T-cell (primary cell): ENCODE measurements at regions not wholly inside any gene's neighbourhood (a gene's known extent, or its start where the extent isn't known, plus 50 kb on each side); places are given as distances from the start of the nearest gene placed in this dataset.
A peak's percentile ranks its signal among the peaks of the same experiment; 100 is the strongest.

Experiments
- ATAC-seq, 4 experiments: fragments of 200-7000 bp in 3 of 4; fragments of 150-1000 bp in 1 of 4; cut with Tn5 transposase; replicated peaks in 1 of 4; 1 replicate in 3 of 4; 2 replicates in 1 of 4; pipeline ENCODE4 v1.10.0; 2021; ENCODE audit warnings: moderate library complexity in 3 of 4, mild to moderate bottlenecking in 2 of 4, moderate number of reproducible peaks in 1 of 4
- CTCF ChIA-PET, 2 donors: fragments of 300-600 bp; sonication (Branson Sonifier 250); formaldehyde crosslinking; loops; one replicate each; lab custom pipeline; 2022; ENCODE audit warnings: antibody characterized with exemption in 2 of 2; lab: Charles Lee
- POLR2A ChIA-PET, 2 donors: fragments of 300-600 bp; sonication (Branson Sonifier 250); formaldehyde crosslinking; loops; one replicate each; lab custom pipeline; 2022; ENCODE audit warnings: antibody characterized with exemption in 2 of 2; lab: Charles Lee
- DNase-seq, 35 experiments: peaks; one replicate each; pipeline versions ENCODE4 v3.0.0 to v3.0.0-alpha.2; 2013 to 2023
- H3K27ac ChIP-seq: one replicate; pipeline ENCODE4 v1.5.1; 2013; ENCODE audit warnings: low read length
- H3K27me3 ChIP-seq, 2 experiments: replicated peaks in 1 of 2; 1 replicate in 1 of 2; 2 replicates in 1 of 2; pipeline versions ENCODE4 v1.6.1 to v1.7.0; 2013; ENCODE audit warnings: low read length in 1 of 2, mixed read lengths in 1 of 2; ENCODE audit not compliant: control insufficient read depth in 2 of 2, insufficient read depth in 2 of 2; ENCODE audit errors: extremely low read depth in 1 of 2
- H3K36me3 ChIP-seq, 2 donors: 1 replicate in 1 of 2; 2 replicates in 1 of 2; pipeline versions ENCODE4 v1.6.1 to v1.7.0; 2013; ENCODE audit warnings: low read length in 1 of 2; ENCODE audit not compliant: control insufficient read depth in 2 of 2, insufficient read depth in 1 of 2; ENCODE audit errors: extremely low read depth in 1 of 2
- H3K4me1 ChIP-seq, 2 experiments: 1 replicate in 1 of 2; 2 replicates in 1 of 2; pipeline versions ENCODE4 v1.6.1 to v1.7.0; 2013; ENCODE audit warnings: low read length in 2 of 2, mixed read lengths in 1 of 2; ENCODE audit not compliant: insufficient read depth in 2 of 2, control insufficient read depth in 1 of 2; ENCODE audit errors: extremely low read depth in 1 of 2
- H3K4me3 ChIP-seq, 2 donors: 1 replicate in 1 of 2; 2 replicates in 1 of 2; pipeline versions ENCODE4 v1.5.1 to v1.7.0; 2013; ENCODE audit warnings: mild to moderate bottlenecking in 2 of 2, low read length in 1 of 2, moderate library complexity in 1 of 2; ENCODE audit not compliant: control insufficient read depth in 1 of 2; ENCODE audit errors: extremely low read depth in 1 of 2
- H3K9me3 ChIP-seq: 2 replicates; pipeline ENCODE4 v1.7.0; 2013
- H3K27ac Mint-ChIP-seq, 2 donors: one replicate each; pipeline ENCODE4 v1.8.0; 2020 to 2021; ENCODE audit warnings: mild to moderate bottlenecking in 2 of 2, mixed read lengths in 2 of 2
- H3K27me3 Mint-ChIP-seq, 2 donors: one replicate each; pipeline ENCODE4 v1.8.0; 2021 to 2022; ENCODE audit warnings: mixed read lengths in 2 of 2
- H3K36me3 Mint-ChIP-seq: one replicate; pipeline ENCODE4 v1.8.0; 2021; ENCODE audit warnings: mixed read lengths
- H3K4me1 Mint-ChIP-seq, 3 donors: one replicate each; pipeline ENCODE4 v1.8.0; 2020 to 2022; ENCODE audit warnings: mixed read lengths in 3 of 3, mild to moderate bottlenecking in 1 of 3
- H3K4me3 Mint-ChIP-seq, 3 donors: one replicate each; pipeline ENCODE4 v1.8.0; 2020 to 2022; ENCODE audit warnings: mild to moderate bottlenecking in 3 of 3, mixed read lengths in 3 of 3, moderate library complexity in 3 of 3
- H3K9me3 Mint-ChIP-seq, 3 donors: one replicate each; pipeline ENCODE4 v1.8.0; 2020 to 2022; ENCODE audit warnings: mixed read lengths in 3 of 3
- WGBS: methylation state at CpG from one replicate; pipeline ENCODE4 v1.1.5; 2013; ENCODE audit warnings: missing lambda C conversion rate; ENCODE audit not compliant: insufficient coverage; 5-methylcytosine and 5-hydroxymethylcytosine counted together

- no peak for ATAC-seq
- no peak for DNase-seq
- Mint-ChIP-seq H3K27ac (no peak overlapping the region), H3K4me1 (peaks cover 0 to 2% (median 0%) of the 10 kb centered on the region in 3 donors), H3K9me3 (no peaks in the 10 kb centered on the region), H3K4me3 (no peak overlapping the region), H3K36me3 (no peaks in the 10 kb centered on the region), H3K27me3 (no peaks in the 10 kb centered on the region)
- no peaks in the 10 kb centered on the region for H3K36me3 ChIP-seq
- whole genome bisulfite sequencing, result 73% methylated on average over 4 of the region's 6 CpGs
- H3K4me3 ChIP-seq, result no peak overlapping the region
- ChIA-PET CTCF (no interaction called here), POLR2A (no interaction called here)
- H3K4me1 ChIP-seq, result no peaks in the 10 kb centered on the region
- H3K27ac ChIP-seq, result no peak overlapping the region
- H3K9me3 ChIP-seq, result no peaks in the 10 kb centered on the region
- H3K27me3 ChIP-seq, result no peaks in the 10 kb centered on the region
These were observed 1233.2 kb upstream of the ZEB2 start for GRCh38 chr2:145753041-145753608.

- ChIA-PET POLR2A (interaction anchor here in 1 of 2 donors (0.6 kb wide), 1 partner anchor 119 kb away, joined by 3 read pairs; no protein-coding TSS in a partner anchor), CTCF (interaction anchor here in 1 of 2 donors (0.6 kb wide), 1 partner anchor 1296 kb away, joined by 3 read pairs; no protein-coding TSS in a partner anchor)
- Histone ChIP-seq H3K4me3 (no peak overlapping the region), H3K27me3 (no peaks in the 10 kb centered on the region), H3K9me3 (no peaks in the 10 kb centered on the region), H3K36me3 (no peaks in the 10 kb centered on the region), H3K4me1 (no peaks in the 10 kb centered on the region), H3K27ac (no peak overlapping the region)
- Mint-ChIP-seq H3K27me3 (no peaks in the 10 kb centered on the region), H3K36me3 (no peaks in the 10 kb centered on the region), H3K4me3 (no peak overlapping the region), H3K9me3 (no peaks in the 10 kb centered on the region), H3K4me1 (peaks cover 0 to 2% (median 0%) of the 10 kb centered on the region in 3 donors), H3K27ac (no peak overlapping the region)
- peak in 1 of 35 experiments; percentile 9 for DNase-seq
- 71% methylated on average over 1 of the region's 5 CpGs for WGBS
- ATAC-seq, result no peak
These were observed 1232.3 kb upstream of the ZEB2 start for GRCh38 chr2:145752091-145752806.

GRCh38 chr2:145751629-145752028 is 1231.7 kb upstream of the ZEB2 start:
- peak in 1 of 35 experiments; percentile 15 for DNase-seq
- no peak overlapping the region for H3K27ac Mint-ChIP-seq
- no peak overlapping the region for H3K4me3 Mint-ChIP-seq
- POLR2A ChIA-PET, result interaction anchor here in 1 of 2 donors (0.6 kb wide), 1 partner anchor 119 kb away, joined by 3 read pairs; no protein-coding TSS in a partner anchor
- H3K36me3 ChIP-seq, result no peaks in the 10 kb centered on the region
- H3K4me1 Mint-ChIP-seq, result peaks cover 0 to 2% (median 0%) of the 10 kb centered on the region in 3 donors
- 33% methylated on average over 4 of the region's 6 CpGs for WGBS
- no peak overlapping the region for H3K27ac ChIP-seq
- no peaks in the 10 kb centered on the region for H3K4me1 ChIP-seq
- H3K9me3 ChIP-seq, result no peaks in the 10 kb centered on the region
- no peak for ATAC-seq
- H3K4me3 ChIP-seq, result no peak overlapping the region
- CTCF ChIA-PET, result no interaction called here
- H3K9me3 Mint-ChIP-seq, result no peaks in the 10 kb centered on the region
- H3K27me3 ChIP-seq, result no peaks in the 10 kb centered on the region
- no peaks in the 10 kb centered on the region for H3K27me3 Mint-ChIP-seq
- H3K36me3 Mint-ChIP-seq, result no peaks in the 10 kb centered on the region

GRCh38 chr2:145751155-145751554 is 1231.2 kb upstream of the ZEB2 start:
- Mint-ChIP-seq H3K27me3 (no peaks in the 10 kb centered on the region), H3K36me3 (no peaks in the 10 kb centered on the region), H3K4me1 (peaks cover 0 to 2% (median 0%) of the 10 kb centered on the region in 3 donors), H3K27ac (no peak overlapping the region), H3K4me3 (no peak overlapping the region), H3K9me3 (no peaks in the 10 kb centered on the region)
- ChIA-PET POLR2A (interaction anchor here in 1 of 2 donors (0.6 kb wide), 1 partner anchor 120 kb away, joined by 3 read pairs; no protein-coding TSS in a partner anchor), CTCF (no interaction called here)
- no peaks in the 10 kb centered on the region for H3K36me3 ChIP-seq
- no peak for ATAC-seq
- no peaks in the 10 kb centered on the region for H3K9me3 ChIP-seq
- no peak overlapping the region for H3K27ac ChIP-seq
- no peak for DNase-seq
- no peak overlapping the region for H3K4me3 ChIP-seq
- H3K4me1 ChIP-seq, result no peaks in the 10 kb centered on the region
- WGBS, result no CpG with 5 or more reads among the region's 1 CpG
- no peaks in the 10 kb centered on the region for H3K27me3 ChIP-seq

GRCh38 chr2:145750612-145751011 is 1230.7 kb upstream of the ZEB2 start:
- no peaks in the 10 kb centered on the region for H3K9me3 ChIP-seq
- no peak for DNase-seq
- Mint-ChIP-seq H3K36me3 (no peaks in the 10 kb centered on the region), H3K4me3 (no peak overlapping the region), H3K9me3 (no peaks in the 10 kb centered on the region), H3K27me3 (no peaks in the 10 kb centered on the region), H3K27ac (no peak overlapping the region), H3K4me1 (peaks cover 0 to 2% (median 0%) of the 10 kb centered on the region in 3 donors)
- no peaks in the 10 kb centered on the region for H3K27me3 ChIP-seq
- 71% methylated on average over 1 of the region's 4 CpGs for WGBS
- ATAC-seq, result no peak
- no peaks in the 10 kb centered on the region for H3K36me3 ChIP-seq
- ChIA-PET POLR2A (no interaction called here), CTCF (no interaction called here)
- no peak overlapping the region for H3K4me3 ChIP-seq
- no peaks in the 10 kb centered on the region for H3K4me1 ChIP-seq
- H3K27ac ChIP-seq, result no peak overlapping the region

- no peaks in the 10 kb centered on the region for H3K27me3 ChIP-seq
- no peaks in the 10 kb centered on the region for H3K36me3 ChIP-seq
- Mint-ChIP-seq H3K4me3 (no peak overlapping the region), H3K27me3 (no peaks in the 10 kb centered on the region), H3K9me3 (no peaks in the 10 kb centered on the region), H3K4me1 (peaks cover 0 to 2% (median 0%) of the 10 kb centered on the region in 3 donors), H3K36me3 (no peaks in the 10 kb centered on the region), H3K27ac (no peak overlapping the region)
- no peak overlapping the region for H3K27ac ChIP-seq
- no peak overlapping the region for H3K4me3 ChIP-seq
- H3K4me1 ChIP-seq, result no peaks in the 10 kb centered on the region
- ChIA-PET CTCF (no interaction called here), POLR2A (no interaction called here)
- ATAC-seq, result no peak
- no peaks in the 10 kb centered on the region for H3K9me3 ChIP-seq
- WGBS, result no CpG with 5 or more reads among the region's 2 CpGs
- DNase-seq, result no peak
These were observed 1230.2 kb upstream of the ZEB2 start for GRCh38 chr2:145750144-145750543.
